Endodermal cell (in vitro differentiated cells): ENCODE measurements at regions not wholly inside any gene's neighbourhood (a gene's known extent, or its start where the extent isn't known, plus 50 kb on each side); places are given as distances from the start of the nearest gene placed in this dataset.

Source experiments
- DNase-seq: peaks from one replicate; pipeline ENCODE4 v3.0.0-alpha.2; 2017
- H3K27ac ChIP-seq: 2 replicates; pipeline ENCODE4 v1.5.1; 2013; ENCODE audit warnings: mild to moderate bottlenecking, low read depth, low read length, moderate library complexity
- H3K27me3 ChIP-seq: 2 replicates; pipeline ENCODE4 v1.6.1; 2013; ENCODE audit warnings: mild to moderate bottlenecking, low read length, moderate library complexity; ENCODE audit not compliant: insufficient read depth, control insufficient read depth, poor library complexity, severe bottlenecking
- H3K36me3 ChIP-seq: 2 replicates; pipeline ENCODE4 v1.7.0; 2013; ENCODE audit warnings: mild to moderate bottlenecking, low read length, moderate library complexity; ENCODE audit not compliant: control insufficient read depth, insufficient read depth
- H3K4me1 ChIP-seq: one replicate; pipeline ENCODE4 v1.7.0; 2013; ENCODE audit warnings: low read length; ENCODE audit not compliant: control insufficient read depth, insufficient read depth
- H3K4me3 ChIP-seq: 2 replicates; pipeline ENCODE4 v1.5.1; 2013; ENCODE audit warnings: mild to moderate bottlenecking, low read length, moderate library complexity
- H3K9ac ChIP-seq: 2 replicates; pipeline ENCODE4 v1.6.1; 2013; ENCODE audit warnings: mild to moderate bottlenecking, low read length, moderate library complexity; ENCODE audit not compliant: poor library complexity, severe bottlenecking; ENCODE audit errors: extremely low read depth
- H3K9me3 ChIP-seq: 2 replicates; pipeline ENCODE4 v1.6.1; 2013; ENCODE audit warnings: mild to moderate bottlenecking, low read length, moderate library complexity; ENCODE audit not compliant: control insufficient read depth
- H3K27ac Mint-ChIP-seq: 2 replicates; pipeline ENCODE4 v1.8.0; 2020; ENCODE audit warnings: mixed read lengths
- H3K27me3 Mint-ChIP-seq: 2 replicates; pipeline ENCODE4 v1.8.0; 2021; ENCODE audit warnings: mild to moderate bottlenecking, mixed read lengths; ENCODE audit not compliant: insufficient read depth
- H3K36me3 Mint-ChIP-seq: 2 replicates; pipeline ENCODE4 v1.8.0; 2020; ENCODE audit warnings: low read depth, mixed read lengths
- H3K4me1 Mint-ChIP-seq: 2 replicates; pipeline ENCODE4 v1.8.0; 2020; ENCODE audit warnings: mixed read lengths
- H3K4me3 Mint-ChIP-seq: 2 replicates; pipeline ENCODE4 v1.8.0; 2020; ENCODE audit warnings: mild to moderate bottlenecking, moderate library complexity, mixed read lengths
- H3K9me3 Mint-ChIP-seq: 2 replicates; pipeline ENCODE4 v1.8.0; 2020; ENCODE audit warnings: mild to moderate bottlenecking, mixed read lengths
- CTCF ChIP-seq: fragments of 200-600 bp; sonication (generic); conservative IDR thresholded peaks from 2 replicates; pipeline ENCODE4 v1.5.0; 2021; ENCODE audit warnings: antibody characterized with exemption, mild to moderate bottlenecking
- WGBS, 2 experiments: methylation state at CpG; one replicate each; pipeline versions ENCODE4 v1.1.5 to v1.1.7; 2013; ENCODE audit warnings: missing lambda C conversion rate in 2 of 2, mixed read lengths in 1 of 2; ENCODE audit not compliant: insufficient coverage in 1 of 2, insufficient read length in 1 of 2; 5-methylcytosine and 5-hydroxymethylcytosine counted together

GRCh38 chr12:67182551-67182950 lies 86.6 kb upstream of the CAND1 start:
- Histone ChIP-seq H3K27me3 (peaks cover 13% of the 10 kb centered on the region), H3K27ac (no peak overlapping the region), H3K9ac (no peak overlapping the region), H3K9me3 (peaks cover 8% of the 10 kb centered on the region), H3K4me1 (no peaks in the 10 kb centered on the region), H3K36me3 (no peaks in the 10 kb centered on the region), H3K4me3 (no peak overlapping the region)
- whole genome bisulfite sequencing, 2 experiments, result 85 to 100% methylated on average over 1 to 2 of the region's 2 CpGs
- peaks cover 2% of the 10 kb centered on the region for H3K9me3 Mint-ChIP-seq
- DNase-seq, result no peak
- no peak overlapping the region for H3K27ac Mint-ChIP-seq
- H3K4me3 Mint-ChIP-seq, result no peak overlapping the region
- TF ChIP-seq CTCF, result no peak
- H3K36me3 Mint-ChIP-seq, result no peaks in the 10 kb centered on the region
- H3K4me1 Mint-ChIP-seq, result peaks cover 5% of the 10 kb centered on the region
- H3K27me3 Mint-ChIP-seq, result peaks cover 3% of the 10 kb centered on the region

DNA sequence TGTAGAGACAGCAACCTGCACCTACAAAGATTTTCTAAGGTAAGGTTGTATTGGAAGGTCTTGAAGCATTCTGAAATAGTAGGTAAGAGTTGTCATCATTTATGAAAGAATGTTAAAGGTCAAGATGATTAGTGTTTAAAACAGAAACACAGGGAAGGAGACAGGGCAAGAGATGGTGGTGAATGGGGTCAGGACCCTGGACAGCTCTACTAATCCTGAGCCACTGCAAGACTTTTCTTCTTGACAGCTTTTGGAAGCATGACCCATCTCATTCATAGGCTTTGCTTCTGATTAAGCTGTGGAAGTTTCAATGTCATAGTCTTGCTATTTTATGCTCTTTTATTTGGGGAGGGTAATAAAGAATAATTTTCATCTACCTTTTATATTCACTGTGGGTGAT lies 75.5 kb upstream of the CAND1 start:
- Histone ChIP-seq H3K9ac (no peak overlapping the region), H3K4me3 (no peak overlapping the region), H3K36me3 (no peaks in the 10 kb centered on the region), H3K27me3 (peaks cover 24% of the 10 kb centered on the region), H3K4me1 (no peaks in the 10 kb centered on the region), H3K27ac (no peak overlapping the region), H3K9me3 (no peaks in the 10 kb centered on the region)
- Mint-ChIP-seq H3K27ac (no peak overlapping the region), H3K4me1 (peaks cover under 1% of the 10 kb centered on the region), H3K27me3 (no peaks in the 10 kb centered on the region), H3K4me3 (no peak overlapping the region), H3K9me3 (no peaks in the 10 kb centered on the region), H3K36me3 (no peaks in the 10 kb centered on the region)
- DNase-seq, result peak; percentile 89
- TF ChIP-seq CTCF, result no peak

- Histone ChIP-seq H3K36me3 (no peaks in the 10 kb centered on the region), H3K4me3 (no peak overlapping the region), H3K4me1 (no peaks in the 10 kb centered on the region), H3K9me3 (no peaks in the 10 kb centered on the region), H3K9ac (no peak overlapping the region), H3K27ac (no peak overlapping the region), H3K27me3 (peaks cover 5% of the 10 kb centered on the region)
- Mint-ChIP-seq H3K36me3 (no peaks in the 10 kb centered on the region), H3K27ac (no peak overlapping the region), H3K4me1 (peaks cover 40% of the 10 kb centered on the region), H3K27me3 (no peaks in the 10 kb centered on the region), H3K4me3 (no peak overlapping the region), H3K9me3 (no peaks in the 10 kb centered on the region)
- no peak for DNase-seq
- WGBS, 2 experiments, result 0% methylated on average over 1 of the region's 1 CpG; no CpG with 5 or more reads in 1 of the 2 experiments
- no peak for TF ChIP-seq CTCF
These were observed 68.8 kb upstream of the CAND1 start for GRCh38 chr12:67200386-67200785.
